H1 (cell line): ENCODE measurements at regions not wholly inside any gene's neighbourhood (a gene's known extent, or its start where the extent isn't known, plus 50 kb on each side); places are given as distances from the start of the nearest gene placed in this dataset.
A peak's percentile ranks its signal among the peaks of the same experiment; 100 is the strongest.

Experiments
- CTCF ChIA-PET: fragments of 300-600 bp; sonication (Branson Sonifier 250); formaldehyde crosslinking; loops from one replicate; lab custom pipeline; 2021; ENCODE audit not compliant: partially characterized antibody; lab: Charles Lee
- POLR2A ChIA-PET: fragments of 300-600 bp; sonication (Branson Sonifier 250); formaldehyde crosslinking; loops from one replicate; lab custom pipeline; 2021; ENCODE audit warnings: inconsistent platforms; ENCODE audit not compliant: partially characterized antibody; lab: Charles Lee
- DNase-seq, 2 experiments: peaks; one replicate each; pipeline versions ENCODE4 v3.0.0 to v3.0.0-alpha.2; 2010 to 2022; ENCODE audit warnings: low spot score in 2 of 2, low read depth in 1 of 2, mixed read lengths in 1 of 2
- FAIRE-seq: peaks from 2 replicates; lab custom pipeline; 2011; peaks lifted over from hg19 to GRCh38; lab: Jason Lieb, UNC
- H2AFZ ChIP-seq: 2 replicates; pipeline ENCODE4 v1.8.1; 2012; ENCODE audit warnings: low read length, inconsistent platforms
- H2AK5ac ChIP-seq: 2 replicates; pipeline ENCODE4 v1.6.1; 2013; ENCODE audit warnings: low read depth, low read length
- H2BK120ac ChIP-seq: replicated peaks from 2 replicates; pipeline ENCODE3; 2013; ENCODE audit warnings: low read depth, low read length, inconsistent platforms
- H2BK12ac ChIP-seq: 2 replicates; pipeline ENCODE4 v1.6.1; 2013; ENCODE audit warnings: low read depth, low read length
- H2BK15ac ChIP-seq: 2 replicates; pipeline ENCODE4 v1.6.1; 2013; ENCODE audit warnings: low read length
- H2BK20ac ChIP-seq: 2 replicates; pipeline ENCODE4 v1.6.1; 2013; ENCODE audit warnings: low read length
- H2BK5ac ChIP-seq: 2 replicates; pipeline ENCODE4 v1.6.1; 2013; ENCODE audit warnings: low read depth, low read length
- H3K14ac ChIP-seq: 2 replicates; pipeline ENCODE4 v1.6.1; 2013; ENCODE audit warnings: inconsistent platforms; ENCODE audit not compliant: insufficient read length
- H3K18ac ChIP-seq: 2 replicates; pipeline ENCODE4 v1.6.1; 2013; ENCODE audit warnings: low read length; ENCODE audit errors: extremely low read depth
- H3K23ac ChIP-seq: 2 replicates; pipeline ENCODE4 v1.6.1; 2013; ENCODE audit warnings: inconsistent platforms; ENCODE audit not compliant: insufficient read length
- H3K23me2 ChIP-seq: 2 replicates; pipeline ENCODE4 v1.6.1; 2013; ENCODE audit warnings: low read depth, low read length
- H3K27ac ChIP-seq: 2 replicates; pipeline ENCODE4 v1.6.1; 2011; ENCODE audit warnings: low read depth, low read length, inconsistent platforms
- H3K27me3 ChIP-seq, 4 experiments: replicated peaks in 1 of 4; 1 replicate in 1 of 4; 2 replicates in 3 of 4; pipeline versions ENCODE4 v1.6.1 to v1.8.1; 2011 to 2013; ENCODE audit warnings: low read length in 3 of 4, mild to moderate bottlenecking in 3 of 4, inconsistent platforms in 2 of 4, mixed read lengths in 2 of 4, moderate library complexity in 1 of 4; ENCODE audit not compliant: control insufficient read depth in 3 of 4, insufficient read depth in 3 of 4; ENCODE audit errors: extremely low read depth in 1 of 4
- H3K36me3 ChIP-seq, 4 experiments: 2 replicates each; pipeline versions ENCODE4 v1.6.1 to v1.8.1; 2011 to 2013; ENCODE audit warnings: mild to moderate bottlenecking in 4 of 4, low read length in 3 of 4, moderate library complexity in 2 of 4, control low read depth in 1 of 4, inconsistent platforms in 1 of 4; ENCODE audit not compliant: insufficient read depth in 4 of 4, control insufficient read depth in 2 of 4
- H3K4ac ChIP-seq: replicated peaks from 2 replicates; pipeline ENCODE3; 2013; ENCODE audit warnings: low read length, low read depth, mixed read lengths, inconsistent platforms; ENCODE audit not compliant: insufficient read length
- H3K4me1 ChIP-seq, 4 experiments: replicated peaks in 1 of 4; 1 replicate in 1 of 4; 2 replicates in 3 of 4; pipeline versions ENCODE4 v1.6.1 to v1.8.1; 2011 to 2013; ENCODE audit warnings: low read length in 3 of 4, inconsistent platforms in 2 of 4, mixed read lengths in 1 of 4; ENCODE audit not compliant: insufficient read depth in 4 of 4, control insufficient read depth in 3 of 4
- H3K4me2 ChIP-seq, 2 experiments: 2 replicates each; pipeline versions ENCODE4 v1.6.1 to v1.8.1; 2011 to 2013; ENCODE audit warnings: low read depth in 2 of 2, low read length in 2 of 2, control low read depth in 1 of 2, inconsistent platforms in 1 of 2, mild to moderate bottlenecking in 1 of 2; ENCODE audit not compliant: insufficient read depth in 1 of 2
- H3K4me3 ChIP-seq, 4 experiments: fragments of 200-600, 300-600 bp in 1 of 4; sonication (generic), shearing (Covaris generic), sonication (Bioruptor Twin) in 1 of 4; 2 replicates each; pipeline versions ENCODE4 v1.5.1 to v1.8.1; 2011 to 2016; ENCODE audit warnings: low read length in 4 of 4, low read depth in 3 of 4, control low read depth in 2 of 4, inconsistent platforms in 2 of 4, mild to moderate bottlenecking in 2 of 4, mixed read lengths in 1 of 4, moderate library complexity in 1 of 4; ENCODE audit not compliant: insufficient read depth in 2 of 4; ENCODE audit errors: extremely low read depth in 1 of 4
- H3K56ac ChIP-seq: replicated peaks from 2 replicates; pipeline ENCODE3; 2013; ENCODE audit warnings: low read depth, mild to moderate bottlenecking, mixed read lengths, low read length, inconsistent platforms; ENCODE audit not compliant: insufficient read length
- H3K79me1 ChIP-seq: 2 replicates; pipeline ENCODE4 v1.6.1; 2013; ENCODE audit warnings: low read depth, low read length, control low read depth
- H3K79me2 ChIP-seq, 2 experiments: 2 replicates each; pipeline versions ENCODE4 v1.6.1 to v1.8.1; 2012 to 2013; ENCODE audit warnings: low read length in 2 of 2, mild to moderate bottlenecking in 2 of 2, inconsistent platforms in 1 of 2; ENCODE audit not compliant: insufficient read depth in 2 of 2, control insufficient read depth in 1 of 2
- H3K9ac ChIP-seq, 4 experiments: replicated peaks in 1 of 4; 1 replicate in 1 of 4; 2 replicates in 3 of 4; pipeline versions ENCODE4 v1.6.1 to v1.8.1; 2011 to 2013; ENCODE audit warnings: low read depth in 3 of 4, low read length in 3 of 4, control low read depth in 2 of 4, mild to moderate bottlenecking in 2 of 4, moderate library complexity in 2 of 4, inconsistent platforms in 1 of 4; ENCODE audit errors: extremely low read depth in 1 of 4
- H3K9me3 ChIP-seq, 2 experiments: 2 replicates each; pipeline versions ENCODE4 v1.6.1 to v1.8.1; 2012 to 2013; ENCODE audit warnings: mild to moderate bottlenecking in 2 of 2, moderate library complexity in 2 of 2, control low read depth in 1 of 2, inconsistent platforms in 1 of 2, low read depth in 1 of 2, low read length in 1 of 2, mixed read lengths in 1 of 2; ENCODE audit not compliant: insufficient read depth in 2 of 2
- H4K20me1 ChIP-seq, 2 experiments: replicated peaks in 1 of 2; 2 replicates each; pipeline versions ENCODE3 to v1.8.1; 2011 to 2013; ENCODE audit warnings: inconsistent platforms in 2 of 2, low read length in 2 of 2, mild to moderate bottlenecking in 1 of 2; ENCODE audit not compliant: insufficient read depth in 2 of 2, control insufficient read depth in 1 of 2
- H4K5ac ChIP-seq: 2 replicates; pipeline ENCODE4 v1.6.1; 2013; ENCODE audit warnings: low read length, low read depth, mixed read lengths, inconsistent platforms; ENCODE audit not compliant: insufficient read length
- H4K8ac ChIP-seq: 2 replicates; pipeline ENCODE4 v1.8.0; 2013; ENCODE audit warnings: mild to moderate bottlenecking, moderate library complexity, low read length, inconsistent platforms; ENCODE audit not compliant: insufficient read depth; ENCODE audit errors: extremely low read depth
- H4K91ac ChIP-seq: replicated peaks from 2 replicates; pipeline ENCODE3; 2013; ENCODE audit warnings: low read length, mixed read lengths, inconsistent platforms; ENCODE audit not compliant: insufficient read length
- KDM4A ChIP-seq: IDR thresholded peaks from one replicate; pipeline ENCODE4 v1.7.1; 2012; ENCODE audit warnings: low read depth, mild to moderate bottlenecking, moderate library complexity, low read length, inconsistent platforms; ENCODE audit not compliant: severe bottlenecking
- WGBS, 2 experiments: shearing (Covaris generic) in 1 of 2; methylation state at CpG; one replicate each; pipeline versions ENCODE4 v1.1.6 to v1.1.7; 2013 to 2015; ENCODE audit warnings: low lambda C conversion rate in 2 of 2, mixed read lengths in 2 of 2, inconsistent platforms in 1 of 2, low coverage in 1 of 2, missing lambda C conversion rate in 1 of 2; ENCODE audit not compliant: insufficient replicate concordance in 2 of 2, insufficient coverage in 1 of 2, insufficient read length in 1 of 2; ENCODE audit errors: extremely low coverage in 1 of 2, missing lambda C conversion rate in 1 of 2; 5-methylcytosine and 5-hydroxymethylcytosine counted together

- no peak overlapping the region for H2BK120ac ChIP-seq
- H3K27me3 ChIP-seq = no peaks in the 10 kb centered on the region; a peak in 1 of 7 replicates
- 0 out of 2 replicates have a peak overlapping the region, but pooled peaks have one; percentile 24 for H2AK5ac ChIP-seq
- no peak overlapping the region for H2BK12ac ChIP-seq
- H3K79me1 ChIP-seq = no peaks in the 10 kb centered on the region
- no peak overlapping the region for H3K56ac ChIP-seq
- no peak overlapping the region for H3K23ac ChIP-seq
- no peak overlapping the region for H4K91ac ChIP-seq
- CTCF ChIA-PET = interaction anchor here (0.5 kb wide), 1 partner anchor 73 kb away, joined by 3 read pairs; no protein-coding TSS in a partner anchor
- H3K18ac ChIP-seq = no peak overlapping the region
- no peak overlapping the region for H4K5ac ChIP-seq
- no peak for FAIRE-seq
- DNase-seq = no peak
- H3K9ac ChIP-seq = no peak overlapping the region
- no peak overlapping the region for H3K27ac ChIP-seq
- no peaks in the 10 kb centered on the region for H3K36me3 ChIP-seq
- no peak overlapping the region for H3K4me2 ChIP-seq
- no peak overlapping the region for H2BK20ac ChIP-seq
- no peaks in the 10 kb centered on the region for H4K20me1 ChIP-seq
- no peaks in the 10 kb centered on the region for H3K23me2 ChIP-seq
- peaks cover 0 to 6% (median 1%) of the 10 kb centered on the region in 4 experiments; a peak in 3 of 7 replicates for H3K4me1 ChIP-seq
- peaks cover 6 to 10% of the 10 kb centered on the region in 2 experiments; a peak in 2 of 4 replicates for H3K9me3 ChIP-seq
- no peak overlapping the region for H4K8ac ChIP-seq
- 95% methylated on average over 4 of the region's 4 CpGs; no CpG with 5 or more reads in 1 of the 2 experiments for WGBS, 2 experiments
- H2BK15ac ChIP-seq = no peak overlapping the region
- H3K14ac ChIP-seq = no peak overlapping the region
- no peak overlapping the region for H3K4me3 ChIP-seq
- POLR2A ChIA-PET = no interaction called here
- H2BK5ac ChIP-seq = no peak overlapping the region
- no peaks in the 10 kb centered on the region for H3K79me2 ChIP-seq
- TF ChIP-seq KDM4A = no peak
- no peak overlapping the region for H3K4ac ChIP-seq
- H2AFZ ChIP-seq = no peak overlapping the region
Measured at GRCh38 chr1:14163246-14163645, 435.2 kb upstream of the KAZN start.
